SK-MEL-5 (cell line): ENCODE measurements at regions not wholly inside any gene's neighbourhood (a gene's known extent, or its start where the extent isn't known, plus 50 kb on each side); places are given as distances from the start of the nearest gene placed in this dataset.
"Not testable (repeated sequence)": the region's sequence is repeated elsewhere in the genome, so short reads cannot be mapped to it uniquely, and the experiment has no call there.

Experiments used
- DNase-seq: peaks from one replicate; pipeline ENCODE4 v3.0.0-alpha.2; 2016; ENCODE audit warnings: low read depth, low spot score
- in situ Hi-C: cut with HindIII; loops from 2 replicates; pipeline ENCODE4 v1.10.0; 2016; ENCODE audit warnings: low sequenced_read_pairs, high pct_unique_total_duplicates, low pct_unique_long_range_greater_than_20kb

DNA sequence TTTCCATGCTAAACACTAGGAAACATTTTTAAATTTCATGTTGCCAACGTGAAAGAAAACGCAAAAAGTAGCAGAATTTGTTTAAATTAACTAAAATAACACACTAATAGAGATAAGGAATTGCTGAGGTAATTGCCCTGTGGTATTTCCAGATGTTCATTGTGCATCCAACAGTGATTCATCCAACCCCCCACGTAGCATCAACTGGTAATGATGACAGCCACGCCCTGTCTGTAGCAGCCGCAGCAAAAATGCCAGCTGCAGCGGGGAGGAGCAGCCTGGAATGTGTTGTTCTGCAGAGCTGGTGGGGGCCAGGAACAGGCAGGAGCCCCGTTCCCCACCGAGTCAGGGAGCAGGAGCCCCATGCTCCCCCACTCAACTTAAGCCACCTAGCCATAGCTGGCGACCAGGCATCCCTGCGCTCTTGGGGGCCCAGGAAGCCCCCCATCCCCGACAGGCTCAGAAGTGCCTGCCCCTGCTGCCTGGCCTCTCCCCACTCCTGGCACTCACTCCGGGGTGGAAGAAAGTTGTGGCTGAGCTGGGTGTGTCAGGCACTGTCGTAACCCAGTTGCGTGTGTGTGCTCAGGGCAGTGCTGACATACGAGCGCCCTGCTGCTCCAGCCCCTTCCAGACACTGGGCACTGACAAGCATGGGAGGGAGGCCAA, 695.1 kb upstream of the ACVR2A start:
- no peak for DNase-seq
- in situ Hi-C loops, result no loop called here

DNA sequence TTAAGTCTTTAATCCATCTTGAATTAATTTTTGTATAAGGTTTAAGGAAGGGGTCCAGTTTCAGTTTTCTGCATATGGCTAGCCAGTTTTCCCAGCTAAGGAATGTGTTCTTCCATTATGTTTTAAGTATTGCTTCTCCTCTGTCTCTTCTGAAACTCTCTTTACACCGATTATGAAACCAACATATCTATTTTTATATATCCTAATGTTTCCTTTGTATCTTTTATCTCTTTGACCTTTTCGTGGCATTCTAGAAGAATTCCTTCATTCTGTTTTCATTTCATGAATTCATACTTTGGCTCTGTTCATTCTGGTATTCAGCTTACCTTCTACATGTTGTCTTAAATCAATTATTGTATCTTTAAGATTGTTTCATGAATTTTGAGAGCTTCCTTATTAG, 697.0 kb upstream of the ACVR2A start:
- in situ Hi-C loops, result no loop called here
- no peak for DNase-seq

DNA sequence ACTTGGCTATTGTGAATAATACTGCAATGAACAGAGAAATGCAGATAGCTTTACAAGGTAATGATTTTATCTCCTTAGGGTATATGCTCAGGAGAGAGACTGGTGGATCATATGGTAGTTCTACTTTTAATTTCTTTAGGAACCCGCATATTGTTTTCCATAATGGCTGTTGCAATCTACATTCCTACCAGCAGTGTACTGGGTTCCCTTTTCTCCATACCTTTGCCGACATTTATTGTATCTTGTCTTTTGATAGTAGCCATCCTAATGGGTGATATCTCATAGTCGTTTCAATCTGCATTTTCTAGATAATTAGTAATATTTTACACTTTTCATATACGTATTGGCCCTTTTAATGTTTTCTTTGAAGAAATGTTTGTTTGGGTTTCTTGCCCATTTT, 702.9 kb upstream of the ACVR2A start:
- DNase-seq, result no peak
- in situ Hi-C loops, result no loop called here

DNA sequence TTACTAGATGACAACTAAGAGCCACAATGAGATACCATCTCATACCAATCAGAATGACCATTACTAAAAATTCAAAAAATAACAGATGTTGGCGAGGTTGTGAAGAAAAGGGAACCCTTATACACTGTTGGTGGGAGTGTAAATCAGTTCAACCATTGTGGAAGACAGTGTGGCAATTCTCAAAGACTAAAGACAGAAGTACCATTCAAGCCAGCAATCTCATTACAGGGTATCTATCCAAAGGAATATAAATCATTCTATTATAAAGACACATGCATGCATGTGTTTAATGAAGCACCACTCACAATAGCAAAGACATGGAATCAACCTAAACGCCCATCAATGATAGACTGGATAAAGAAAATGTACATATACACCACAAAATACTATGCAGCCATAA, 705.1 kb upstream of the ACVR2A start:
- in situ Hi-C loops, DNase-seq: not testable (repeated sequence)

DNA sequence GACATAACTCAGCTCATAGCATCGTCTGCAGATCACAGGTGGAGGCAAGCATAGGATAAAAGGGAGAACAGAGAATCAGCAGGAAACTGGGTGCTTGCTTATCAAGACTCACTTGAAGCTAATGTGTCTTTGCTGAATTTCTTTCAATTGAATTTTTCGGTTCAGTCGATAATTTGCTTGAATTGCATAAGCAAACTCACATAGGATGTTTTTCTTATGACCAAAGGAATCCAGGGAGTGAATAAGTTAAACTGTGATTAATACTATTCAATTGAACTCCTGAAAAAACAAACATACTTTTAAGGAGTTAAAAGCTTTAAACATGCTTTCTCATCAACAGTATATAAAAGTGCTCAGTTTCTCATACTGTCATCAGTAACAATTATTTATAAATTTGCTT, 707.1 kb upstream of the ACVR2A start:
- DNase-seq, result no peak
- in situ Hi-C loops, result no loop called here

DNA sequence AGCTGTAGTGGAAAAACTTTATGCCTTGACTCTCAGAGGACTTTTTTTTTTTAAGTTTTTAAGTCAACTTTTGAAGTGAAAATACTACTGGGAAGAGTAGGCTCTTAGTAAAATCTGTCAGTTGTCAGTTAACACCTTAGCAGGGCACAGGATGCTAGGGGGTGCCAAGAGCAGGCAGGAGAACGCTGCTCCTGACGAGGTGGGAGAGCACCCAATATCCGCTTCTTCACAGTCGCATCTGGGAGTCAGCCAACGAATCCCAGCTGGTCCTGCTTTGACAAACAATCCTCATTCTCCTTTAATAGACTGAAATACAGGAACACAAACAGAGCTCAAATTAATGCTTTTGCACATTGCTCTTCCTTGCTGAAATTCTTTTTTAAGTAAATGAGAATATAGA, 709.5 kb upstream of the ACVR2A start:
- DNase-seq, result no peak
- in situ Hi-C loops, result no loop called here

DNA sequence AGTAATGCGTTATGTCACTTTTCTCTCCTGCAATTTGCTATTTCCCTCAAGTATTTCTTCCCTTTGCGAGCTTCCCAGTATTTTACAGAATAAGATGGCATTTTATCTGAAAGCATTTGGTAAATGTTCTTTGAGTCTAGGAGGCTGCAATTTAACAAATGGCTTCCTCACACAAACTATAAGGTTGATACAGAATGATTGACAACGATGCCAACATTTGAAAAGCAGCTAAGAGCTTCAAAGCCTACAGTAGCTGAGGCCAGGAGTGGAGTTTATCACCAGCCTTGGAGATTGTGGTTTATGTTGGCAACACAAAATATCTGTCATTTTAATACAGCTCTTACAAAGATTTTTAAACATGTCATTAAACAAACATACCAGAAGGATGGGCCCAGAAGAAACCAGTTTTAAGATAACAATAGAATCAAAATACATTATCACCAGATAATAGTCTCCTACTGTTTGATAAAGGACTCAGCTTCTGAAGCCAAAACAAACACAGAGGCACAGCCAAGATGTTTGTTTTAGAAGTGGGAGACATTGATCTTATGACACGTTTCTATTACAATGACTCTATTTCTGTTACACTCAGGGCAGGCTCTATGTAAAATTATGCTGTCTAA, 711.4 kb upstream of the ACVR2A start:
- in situ Hi-C loops, result no loop called here
- DNase-seq, result no peak

DNA sequence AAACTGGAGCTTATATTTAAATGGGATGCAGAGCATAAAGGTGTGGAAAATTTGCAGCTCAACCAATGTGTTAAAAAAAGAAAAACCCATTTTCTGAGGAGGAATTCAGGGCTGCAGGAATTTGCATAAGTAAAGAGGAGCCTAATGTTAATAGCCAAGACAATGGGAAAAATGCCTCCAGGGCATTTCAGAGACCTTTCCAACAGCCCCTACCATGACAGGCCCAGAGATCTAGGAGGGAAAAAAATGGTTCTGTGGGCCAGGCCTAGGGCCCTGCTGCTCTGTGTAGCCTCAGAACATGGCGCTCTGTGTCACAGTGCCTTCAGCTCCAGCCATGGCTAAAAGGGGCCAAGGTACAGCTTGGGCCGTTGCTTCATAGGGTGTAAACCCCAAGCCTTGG, 719.7 kb upstream of the ACVR2A start:
- in situ Hi-C loops, result no loop called here
- no peak for DNase-seq

DNA sequence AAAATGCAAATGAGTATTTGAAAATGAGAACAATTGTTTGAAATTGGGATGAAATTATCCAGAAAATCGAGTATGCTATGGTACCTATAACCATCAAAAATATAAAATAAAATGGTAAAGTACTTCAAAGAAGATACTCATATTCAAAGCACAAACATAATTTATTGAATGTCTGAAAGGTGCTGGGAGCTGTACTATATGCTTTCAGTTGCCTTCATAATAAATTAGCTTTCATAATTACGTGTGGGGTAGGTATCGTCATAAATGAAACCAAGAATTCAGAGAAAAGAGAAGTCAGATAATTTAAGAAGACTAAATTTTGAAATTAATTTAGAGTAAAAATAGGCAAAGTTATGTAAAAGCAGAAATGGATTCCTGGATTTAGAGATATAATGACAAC, 721.9 kb upstream of the ACVR2A start:
- in situ Hi-C loops, result no loop called here
- no peak for DNase-seq

DNA sequence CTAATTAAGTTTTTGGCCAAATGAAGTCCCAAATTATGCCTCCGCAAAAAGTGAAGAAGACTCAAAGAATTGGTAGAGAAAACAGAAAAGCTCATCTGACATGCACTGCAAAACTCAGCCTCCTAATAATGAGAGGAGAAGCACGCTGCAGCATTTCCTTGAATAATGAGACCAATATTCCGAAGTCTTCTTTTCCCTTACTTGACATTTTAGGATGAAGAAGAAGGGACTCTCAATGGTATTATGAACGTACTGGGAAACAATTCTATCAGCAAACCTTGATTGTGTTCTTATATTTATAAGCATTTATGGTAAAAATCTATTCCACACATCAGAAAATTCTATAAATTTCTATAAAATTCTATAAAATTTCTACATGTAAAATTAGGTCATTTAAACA, 733.9 kb upstream of the ACVR2A start:
- DNase-seq, result no peak
- in situ Hi-C loops, result no loop called here

DNA sequence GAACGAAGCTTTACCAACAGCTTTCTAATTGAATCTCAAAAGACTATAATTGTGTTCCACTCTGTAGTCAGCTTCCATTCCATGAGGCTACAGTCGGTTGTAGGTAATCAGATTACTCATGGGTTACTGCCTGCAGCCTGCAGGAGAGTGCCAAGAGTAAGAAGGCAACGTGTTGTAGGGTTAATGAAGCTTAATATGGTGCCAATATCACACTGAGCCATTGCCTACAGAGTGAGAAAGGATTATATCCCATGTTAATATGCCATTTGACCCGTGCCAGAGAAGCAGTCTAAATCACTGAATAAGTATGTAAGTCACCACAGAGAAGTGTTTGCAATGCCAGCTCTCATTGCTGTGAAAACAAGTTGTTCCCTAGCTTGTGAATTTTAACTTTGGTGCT, 734.5 kb upstream of the ACVR2A start:
- in situ Hi-C loops, result no loop called here
- no peak for DNase-seq

DNA sequence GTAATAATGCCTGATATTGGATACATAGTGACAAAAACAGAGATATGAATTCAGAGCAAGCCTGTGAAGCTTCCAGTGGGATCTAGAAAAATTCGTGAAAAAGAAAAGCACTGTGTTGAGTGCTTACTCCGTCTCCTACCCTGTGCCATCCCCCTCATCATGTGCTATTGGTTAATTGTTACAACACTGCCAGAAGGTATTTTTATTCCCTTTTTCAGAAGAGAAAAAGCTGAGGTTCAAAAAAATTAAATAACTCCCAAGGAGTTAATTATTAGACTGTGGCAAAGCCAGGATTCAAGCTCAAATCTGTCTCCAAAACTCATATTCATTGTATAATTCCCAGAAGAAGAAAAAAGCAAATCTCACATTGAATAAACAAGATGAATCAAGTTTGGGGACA, 735.5 kb upstream of the ACVR2A start:
- in situ Hi-C loops, result no loop called here
- DNase-seq, result no peak

DNA sequence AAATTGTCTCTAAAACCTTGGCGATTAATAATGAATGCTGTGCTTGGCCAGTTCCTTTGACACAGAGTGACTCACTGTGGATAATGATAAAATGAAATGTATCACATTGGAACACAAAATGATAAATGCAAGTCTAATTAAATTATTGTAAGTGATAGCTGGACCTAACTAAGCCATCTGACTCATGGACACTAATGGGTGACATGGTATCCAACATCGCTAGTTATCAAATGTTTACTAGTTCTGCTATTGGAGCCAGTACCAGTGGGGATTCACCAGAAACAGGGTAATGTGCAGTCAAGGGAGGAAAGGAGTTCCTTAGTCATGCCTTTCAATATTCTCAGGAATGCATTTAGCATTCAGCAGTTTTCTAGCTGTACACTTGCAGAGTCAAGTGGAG, 736.3 kb upstream of the ACVR2A start:
- DNase-seq, result no peak
- in situ Hi-C loops, result no loop called here

DNA sequence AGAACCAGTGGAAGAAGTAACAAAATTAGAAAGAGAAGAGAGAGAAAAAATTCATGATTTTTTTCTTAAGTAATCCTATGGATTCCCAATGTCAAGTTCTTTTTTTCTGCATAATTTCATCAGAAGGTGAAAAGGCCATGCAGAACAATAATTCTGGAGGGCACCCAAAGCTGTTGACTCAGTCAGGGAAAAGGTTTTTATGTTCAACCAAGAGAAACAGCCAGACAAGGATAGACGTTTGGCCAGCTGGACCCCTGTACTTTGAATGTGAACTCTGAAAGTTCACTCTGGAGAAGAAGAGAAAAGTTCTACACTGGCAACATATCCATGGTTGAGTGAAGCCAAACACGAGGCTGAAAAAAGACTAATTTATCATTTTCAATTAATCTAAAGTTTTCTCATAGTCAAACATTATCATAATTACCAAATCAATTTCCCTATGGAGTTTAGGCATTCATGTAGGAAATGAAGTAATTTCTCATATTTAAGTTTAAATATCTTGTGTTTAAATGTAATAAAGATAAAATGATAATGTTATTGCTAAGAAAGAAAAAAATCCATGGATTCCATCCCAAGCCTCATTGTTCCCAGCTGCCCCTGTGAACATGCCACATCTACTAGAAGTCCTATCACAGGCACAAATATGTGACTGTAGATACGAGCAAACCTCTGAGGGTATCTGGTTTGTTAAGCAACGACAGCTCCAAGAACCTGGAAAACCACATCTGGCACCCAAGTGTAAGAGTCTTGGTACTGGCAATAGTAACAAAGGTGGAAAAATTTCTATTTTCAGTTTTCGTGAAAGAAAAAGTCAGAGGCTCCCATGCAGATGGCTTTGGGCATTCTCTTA, 742.7 kb upstream of the ACVR2A start:
- in situ Hi-C loops, result no loop called here
- no peak for DNase-seq

DNA sequence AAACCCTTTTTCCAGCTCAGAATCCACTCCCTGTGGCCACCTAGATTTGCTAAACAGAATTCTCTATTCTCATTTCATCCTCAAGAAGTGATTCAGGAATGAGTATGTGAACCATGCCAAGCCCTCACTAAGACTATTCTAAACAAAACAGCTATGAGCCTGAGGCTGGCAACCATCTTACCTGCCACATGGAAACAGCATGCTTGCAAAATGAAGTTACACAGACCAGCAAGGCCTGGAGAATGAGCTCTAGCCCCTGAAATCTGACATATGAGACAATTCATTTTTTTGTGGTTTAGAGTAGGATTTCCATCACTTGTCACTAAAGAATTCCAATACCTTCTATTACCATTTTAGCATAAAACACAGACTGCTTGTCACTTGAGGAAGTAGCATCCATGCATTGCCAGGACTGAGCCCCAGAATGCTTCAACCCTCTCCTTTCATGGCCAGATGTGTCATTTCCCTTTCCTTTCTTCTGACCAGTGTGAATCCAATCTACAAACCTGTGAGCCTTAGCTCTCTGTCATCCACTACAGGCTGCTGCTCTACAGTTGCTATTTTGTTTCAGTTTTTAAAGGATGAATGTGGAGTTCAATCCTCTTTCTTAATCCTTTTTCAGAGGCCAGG, 744.3 kb upstream of the ACVR2A start:
- in situ Hi-C loops, result no loop called here

DNA sequence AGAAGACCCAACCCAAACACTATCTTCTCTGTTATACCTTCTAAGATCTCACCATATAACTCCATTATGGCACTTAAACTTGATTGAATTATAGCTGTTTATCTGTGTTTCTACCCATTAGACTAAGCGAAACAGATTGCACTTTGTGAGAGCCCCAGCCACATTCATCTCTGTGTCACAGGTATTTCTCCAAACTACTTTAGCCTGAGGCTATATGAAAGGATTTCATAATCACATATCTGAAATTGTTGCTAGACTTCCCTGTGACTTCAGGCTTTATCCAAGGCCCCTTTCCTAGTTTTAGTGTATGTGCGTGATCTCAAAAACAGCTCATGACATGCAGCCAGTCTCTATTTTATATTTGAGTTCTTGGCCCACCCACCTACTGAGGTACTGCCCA, 745.0 kb upstream of the ACVR2A start:
- in situ Hi-C loops, result no loop called here

More for the DNA sequence above, 744.3 kb upstream of the ACVR2A start:
- DNase-seq, result no peak

DNA sequence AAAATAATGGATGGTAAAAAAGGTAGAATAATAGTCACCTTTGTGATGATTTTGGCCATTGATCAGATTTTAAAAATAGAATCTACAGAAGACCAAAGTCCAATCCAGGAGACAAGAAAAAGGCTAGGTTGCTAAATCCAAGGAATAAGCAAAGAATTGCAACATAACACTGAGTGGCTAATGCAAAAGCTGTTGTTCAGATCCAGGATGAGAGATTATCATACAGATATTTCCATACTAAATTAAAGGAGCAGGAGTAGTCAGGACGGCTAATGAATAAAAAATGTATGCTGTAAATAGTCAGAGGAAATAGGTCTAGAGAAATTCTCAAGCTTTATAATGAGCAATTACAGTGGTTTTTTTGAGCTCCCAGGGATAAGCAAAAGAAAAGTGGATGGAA, 745.9 kb upstream of the ACVR2A start:
- DNase-seq, result no peak
- in situ Hi-C loops, result no loop called here

More for the DNA sequence above, 745.0 kb upstream of the ACVR2A start:
- no peak for DNase-seq

DNA sequence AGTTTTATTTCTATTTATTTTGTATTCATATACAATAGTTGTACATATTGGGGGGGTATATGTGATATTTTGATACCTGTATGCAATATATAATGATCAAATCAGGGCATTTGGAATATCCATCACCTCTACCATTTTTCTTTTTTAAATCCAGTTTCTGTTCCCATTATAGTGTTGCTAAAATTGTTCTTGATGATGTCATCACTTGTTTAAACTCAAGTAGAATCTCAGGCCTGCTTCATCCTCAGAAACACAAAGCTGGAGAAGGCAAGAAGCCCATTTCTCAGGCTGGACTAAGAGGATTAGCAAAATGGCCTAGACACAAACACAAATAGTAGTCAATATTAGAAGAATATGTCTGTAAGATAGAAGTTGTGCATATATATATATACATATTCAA, 747.1 kb upstream of the ACVR2A start:
- in situ Hi-C loops, result no loop called here

More for the DNA sequence above, 747.1 kb upstream of the ACVR2A start:
- DNase-seq, result no peak
